ENCODE measurements at regions not wholly inside any gene's neighbourhood (a gene's known extent, or its start where the extent isn't known, plus 50 kb on each side); places are given as distances from the start of the nearest gene placed in this dataset.
A peak's percentile ranks its signal among the peaks of the same experiment; 100 is the strongest.

DNA sequence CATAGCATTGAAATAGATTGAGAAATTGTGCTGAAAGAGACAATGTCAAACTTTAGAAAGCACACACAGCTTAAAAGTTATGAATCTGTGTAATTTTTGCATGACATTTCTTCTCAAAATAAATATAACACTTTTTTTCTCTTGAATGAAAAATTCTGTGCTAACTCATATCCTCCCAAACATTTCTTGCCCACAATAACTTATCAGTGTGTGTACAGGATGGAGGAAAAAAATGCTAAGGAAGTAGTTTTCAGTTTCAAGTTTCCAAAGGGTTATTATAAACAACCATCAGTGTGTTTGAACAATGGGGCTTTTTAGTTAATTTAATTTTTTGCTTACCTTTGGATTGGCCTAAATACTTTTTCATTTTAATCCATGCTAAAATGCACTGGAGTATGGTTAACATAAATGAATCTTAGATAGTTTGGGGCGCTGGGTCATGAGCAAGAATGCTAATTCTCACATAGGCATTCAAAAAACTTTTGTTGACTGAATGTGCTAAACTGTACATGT lies 82.9 kb upstream of the ARHGAP20 start:
- TF ChIP-seq PAX5 (IDR thresholded peaks at IDR 0.05; ENCODE audit: insufficient read depth, low read length, severe bottlenecking) = no peak
- TF ChIP-seq POLR2A (IDR thresholded peaks at IDR 0.05; ENCODE audit: low read depth, low read length) = no peak
- no peak for TF ChIP-seq SPI1 (IDR thresholded peaks at IDR 0.05; ENCODE audit: low read depth, low read length)
- TF ChIP-seq TAF1 (IDR thresholded peaks at IDR 0.05; ENCODE audit: low read depth, low read length) = no peak
- no peak for TF ChIP-seq POLR2AphosphoS5 (IDR thresholded peaks at IDR 0.05; ENCODE audit: low read depth, low read length)
- TF ChIP-seq POU2F2 (IDR thresholded peaks at IDR 0.05; ENCODE audit: low read depth, low read length) = no peak
- no peak for FAIRE-seq
- no peak for DNase-seq (ENCODE audit: insufficient read length, low spot score)

DNA sequence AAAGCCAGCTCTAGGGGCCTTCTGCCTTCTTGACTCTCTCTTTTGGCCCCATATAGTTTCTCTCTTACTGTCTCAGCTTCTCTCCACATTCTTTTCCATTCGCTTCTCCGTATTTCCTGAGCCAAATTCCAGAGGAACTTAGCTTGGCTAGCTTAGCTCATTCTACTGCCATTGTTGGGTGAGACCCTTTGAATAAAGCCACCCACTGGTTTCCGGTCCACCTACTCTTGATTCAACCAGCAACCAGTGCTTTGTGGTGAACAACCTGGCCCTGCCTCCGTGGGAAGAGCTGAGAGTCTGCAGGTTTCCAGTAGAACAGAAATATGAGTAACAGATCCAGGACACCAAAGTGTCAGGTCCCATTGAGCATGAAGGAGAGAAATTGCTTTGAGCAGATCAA lies 81.3 kb upstream of the ARHGAP20 start:
- DNase-seq (ENCODE audit: insufficient read length, low spot score) (no peak), FAIRE-seq (no peak)
- TF ChIP-seq SPI1 (IDR thresholded peaks at IDR 0.05; ENCODE audit: low read depth, low read length) (no peak), POLR2A (IDR thresholded peaks at IDR 0.05; ENCODE audit: low read depth, low read length) (no peak), PAX5 (IDR thresholded peaks at IDR 0.05; ENCODE audit: insufficient read depth, low read length, severe bottlenecking) (no peak), POU2F2 (IDR thresholded peaks at IDR 0.05; ENCODE audit: low read depth, low read length) (no peak), TAF1 (IDR thresholded peaks at IDR 0.05; ENCODE audit: low read depth, low read length) (no peak), POLR2AphosphoS5 (IDR thresholded peaks at IDR 0.05; ENCODE audit: low read depth, low read length) (no peak)

GRCh38 chr11:110791621-110792020 lies 79.4 kb upstream of the ARHGAP20 start:
- FAIRE-seq (no peak), DNase-seq (ENCODE audit: insufficient read length, low spot score) (no peak)
- no peak for TF ChIP-seq TAF1 (IDR thresholded peaks at IDR 0.05; ENCODE audit: low read depth, low read length)
- no peak for TF ChIP-seq PAX5 (IDR thresholded peaks at IDR 0.05; ENCODE audit: insufficient read depth, low read length, severe bottlenecking)
- no peak for TF ChIP-seq SPI1 (IDR thresholded peaks at IDR 0.05; ENCODE audit: low read depth, low read length)
- no peak for TF ChIP-seq POU2F2 (IDR thresholded peaks at IDR 0.05; ENCODE audit: low read depth, low read length)
- TF ChIP-seq POLR2AphosphoS5 (IDR thresholded peaks at IDR 0.05; ENCODE audit: low read depth, low read length) = no peak
- TF ChIP-seq POLR2A (IDR thresholded peaks at IDR 0.05; ENCODE audit: low read depth, low read length) = no peak

GRCh38 chr11:110787680-110788079 lies 75.4 kb upstream of the ARHGAP20 start:
- DNase-seq (ENCODE audit: insufficient read length, low spot score) = no peak
- FAIRE-seq = no peak
- TF ChIP-seq POLR2A (IDR thresholded peaks at IDR 0.05; ENCODE audit: low read depth, low read length) = no peak
- TF ChIP-seq POLR2AphosphoS5 (IDR thresholded peaks at IDR 0.05; ENCODE audit: low read depth, low read length) = no peak
- no peak for TF ChIP-seq SPI1 (IDR thresholded peaks at IDR 0.05; ENCODE audit: low read depth, low read length)
- TF ChIP-seq POU2F2 (IDR thresholded peaks at IDR 0.05; ENCODE audit: low read depth, low read length) = no peak
- TF ChIP-seq PAX5 (IDR thresholded peaks at IDR 0.05; ENCODE audit: insufficient read depth, low read length, severe bottlenecking) = no peak
- TF ChIP-seq TAF1 (IDR thresholded peaks at IDR 0.05; ENCODE audit: low read depth, low read length) = no peak

GRCh38 chr11:110786226-110786902 lies 74.1 kb upstream of the ARHGAP20 start:
- no peak for DNase-seq (ENCODE audit: insufficient read length, low spot score)
- no peak for FAIRE-seq
- TF ChIP-seq POLR2AphosphoS5 (IDR thresholded peaks at IDR 0.05; ENCODE audit: low read depth, low read length) (no peak), POU2F2 (IDR thresholded peaks at IDR 0.05; ENCODE audit: low read depth, low read length) (no peak), TAF1 (IDR thresholded peaks at IDR 0.05; ENCODE audit: low read depth, low read length) (no peak), PAX5 (IDR thresholded peaks at IDR 0.05; ENCODE audit: insufficient read depth, low read length, severe bottlenecking) (no peak), SPI1 (IDR thresholded peaks at IDR 0.05; ENCODE audit: low read depth, low read length) (no peak), POLR2A (IDR thresholded peaks at IDR 0.05; ENCODE audit: low read depth, low read length) (no peak)

GRCh38 chr11:110785398-110785797 lies 73.2 kb upstream of the ARHGAP20 start:
- no peak for FAIRE-seq
- no peak for DNase-seq (ENCODE audit: insufficient read length, low spot score)
- TF ChIP-seq TAF1 (IDR thresholded peaks at IDR 0.05; ENCODE audit: low read depth, low read length) = no peak
- TF ChIP-seq SPI1 (IDR thresholded peaks at IDR 0.05; ENCODE audit: low read depth, low read length) = no peak
- no peak for TF ChIP-seq POLR2AphosphoS5 (IDR thresholded peaks at IDR 0.05; ENCODE audit: low read depth, low read length)
- no peak for TF ChIP-seq PAX5 (IDR thresholded peaks at IDR 0.05; ENCODE audit: insufficient read depth, low read length, severe bottlenecking)
- no peak for TF ChIP-seq POLR2A (IDR thresholded peaks at IDR 0.05; ENCODE audit: low read depth, low read length)
- no peak for TF ChIP-seq POU2F2 (IDR thresholded peaks at IDR 0.05; ENCODE audit: low read depth, low read length)

DNA sequence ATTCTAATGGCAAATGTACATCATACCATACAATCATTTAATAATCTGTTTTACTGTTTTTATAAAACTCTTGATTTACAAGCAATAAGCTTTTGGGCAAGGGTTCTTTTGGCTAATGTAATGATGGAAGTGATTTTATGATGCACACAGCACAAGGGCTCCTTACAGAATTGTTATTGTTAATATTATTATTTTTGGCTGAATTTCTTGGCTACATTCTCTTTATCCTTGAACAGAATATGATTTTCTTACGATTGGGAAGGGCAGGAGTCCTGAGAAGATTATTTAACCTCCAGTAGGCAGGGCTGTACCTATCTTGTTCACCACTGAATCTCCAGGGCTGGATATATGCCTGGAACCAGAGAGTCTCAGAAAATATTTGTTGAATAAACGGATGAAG lies 70.4 kb upstream of the ARHGAP20 start:
- DNase-seq (ENCODE audit: insufficient read length, low spot score) (no peak), FAIRE-seq (no peak)
- TF ChIP-seq SPI1 (IDR thresholded peaks at IDR 0.05; ENCODE audit: low read depth, low read length) (no peak), POU2F2 (IDR thresholded peaks at IDR 0.05; ENCODE audit: low read depth, low read length) (no peak), TAF1 (IDR thresholded peaks at IDR 0.05; ENCODE audit: low read depth, low read length) (no peak), POLR2A (IDR thresholded peaks at IDR 0.05; ENCODE audit: low read depth, low read length) (no peak), PAX5 (IDR thresholded peaks at IDR 0.05; ENCODE audit: insufficient read depth, low read length, severe bottlenecking) (no peak), POLR2AphosphoS5 (IDR thresholded peaks at IDR 0.05; ENCODE audit: low read depth, low read length) (no peak)

DNA sequence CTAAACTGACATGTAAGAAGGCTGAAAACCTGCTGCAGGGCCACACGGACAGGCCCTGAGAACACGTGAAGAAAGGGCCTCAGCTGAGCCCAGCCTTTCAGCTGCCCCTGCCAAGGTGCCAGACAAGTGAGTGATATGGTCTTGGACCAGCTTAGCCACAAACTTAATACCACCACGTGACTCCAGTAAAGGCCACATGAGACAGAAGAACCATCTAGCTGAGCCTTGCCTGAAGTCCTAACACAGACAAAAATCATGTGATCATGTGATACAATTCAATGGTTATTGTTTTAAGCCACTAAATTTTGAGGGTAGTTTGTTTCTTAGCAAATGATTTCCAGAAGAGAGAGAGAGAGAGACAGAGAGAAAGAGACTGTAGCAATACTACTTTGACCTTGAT lies 66.9 kb upstream of the ARHGAP20 start:
- FAIRE-seq (no peak), DNase-seq (ENCODE audit: insufficient read length, low spot score) (no peak)
- TF ChIP-seq POU2F2 (IDR thresholded peaks at IDR 0.05; ENCODE audit: low read depth, low read length) = no peak
- TF ChIP-seq POLR2A (IDR thresholded peaks at IDR 0.05; ENCODE audit: low read depth, low read length) = no peak
- no peak for TF ChIP-seq SPI1 (IDR thresholded peaks at IDR 0.05; ENCODE audit: low read depth, low read length)
- TF ChIP-seq PAX5 (IDR thresholded peaks at IDR 0.05; ENCODE audit: insufficient read depth, low read length, severe bottlenecking) = no peak
- no peak for TF ChIP-seq TAF1 (IDR thresholded peaks at IDR 0.05; ENCODE audit: low read depth, low read length)
- TF ChIP-seq POLR2AphosphoS5 (IDR thresholded peaks at IDR 0.05; ENCODE audit: low read depth, low read length) = no peak

- DNase-seq (ENCODE audit: insufficient read length, low spot score) = no peak
- TF ChIP-seq TAF1 (IDR thresholded peaks at IDR 0.05; ENCODE audit: low read depth, low read length) = no peak
- no peak for TF ChIP-seq POLR2A (IDR thresholded peaks at IDR 0.05; ENCODE audit: low read depth, low read length)
- no peak for TF ChIP-seq POLR2AphosphoS5 (IDR thresholded peaks at IDR 0.05; ENCODE audit: low read depth, low read length)
- TF ChIP-seq POU2F2 (IDR thresholded peaks at IDR 0.05; ENCODE audit: low read depth, low read length) = no peak
- peak; percentile 89 for TF ChIP-seq SPI1 (IDR thresholded peaks at IDR 0.05; ENCODE audit: low read depth, low read length)
- no peak for TF ChIP-seq PAX5 (IDR thresholded peaks at IDR 0.05; ENCODE audit: insufficient read depth, low read length, severe bottlenecking)
- FAIRE-seq = no peak
Measured at GRCh38 chr11:110778343-110778742, 66.1 kb upstream of the ARHGAP20 start.

All from GM12891 (cell line).